Fibroblast of lung (primary cell): ENCODE measurements at regions not wholly inside any gene's neighbourhood (a gene's known extent, or its start where the extent isn't known, plus 50 kb on each side); places are given as distances from the start of the nearest gene placed in this dataset.

Experiments
- EZH2 ChIP-seq: IDR thresholded peaks from 2 replicates; pipeline ENCODE4 v1.5.1; 2012; ENCODE audit warnings: low read length, control low read depth, mild to moderate bottlenecking; ENCODE audit errors: missing control alignments
- TF ChIP-seq, protein P1 (sequence below), 2 donors: IDR thresholded peaks in 1 of 2; conservative IDR thresholded peaks in 1 of 2; 1 replicate in 1 of 2; 2 replicates in 1 of 2; pipeline ENCODE4 v1.5.1; 2011 to 2012; ENCODE audit warnings: low read length in 2 of 2, control low read depth in 1 of 2, inconsistent platforms in 1 of 2, low read depth in 1 of 2, mild to moderate bottlenecking in 1 of 2

- TF ChIP-seq, protein P1, sequence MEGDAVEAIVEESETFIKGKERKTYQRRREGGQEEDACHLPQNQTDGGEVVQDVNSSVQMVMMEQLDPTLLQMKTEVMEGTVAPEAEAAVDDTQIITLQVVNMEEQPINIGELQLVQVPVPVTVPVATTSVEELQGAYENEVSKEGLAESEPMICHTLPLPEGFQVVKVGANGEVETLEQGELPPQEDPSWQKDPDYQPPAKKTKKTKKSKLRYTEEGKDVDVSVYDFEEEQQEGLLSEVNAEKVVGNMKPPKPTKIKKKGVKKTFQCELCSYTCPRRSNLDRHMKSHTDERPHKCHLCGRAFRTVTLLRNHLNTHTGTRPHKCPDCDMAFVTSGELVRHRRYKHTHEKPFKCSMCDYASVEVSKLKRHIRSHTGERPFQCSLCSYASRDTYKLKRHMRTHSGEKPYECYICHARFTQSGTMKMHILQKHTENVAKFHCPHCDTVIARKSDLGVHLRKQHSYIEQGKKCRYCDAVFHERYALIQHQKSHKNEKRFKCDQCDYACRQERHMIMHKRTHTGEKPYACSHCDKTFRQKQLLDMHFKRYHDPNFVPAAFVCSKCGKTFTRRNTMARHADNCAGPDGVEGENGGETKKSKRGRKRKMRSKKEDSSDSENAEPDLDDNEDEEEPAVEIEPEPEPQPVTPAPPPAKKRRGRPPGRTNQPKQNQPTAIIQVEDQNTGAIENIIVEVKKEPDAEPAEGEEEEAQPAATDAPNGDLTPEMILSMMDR (conservative IDR thresholded peaks at IDR 0.05 in 1 of 2, IDR thresholded peaks at IDR 0.05 in 1 of 2; ENCODE audit: low read depth in 1 of 2, low read length in 2 of 2): no peak
- no peak for TF ChIP-seq EZH2
Observed at GRCh38 chr6:139649128-139649527, 274.7 kb upstream of the CITED2 start.
